Hepatocyte (in vitro differentiated cells): ENCODE measurements at regions not wholly inside any gene's neighbourhood (a gene's known extent, or its start where the extent isn't known, plus 50 kb on each side); places are given as distances from the start of the nearest gene placed in this dataset.
A peak's percentile ranks its signal among the peaks of the same experiment; 100 is the strongest.

ENCODE experiments used
- DNase-seq: peaks from one replicate; pipeline ENCODE4 v3.0.0-alpha.2; 2016; ENCODE audit warnings: low spot score
- H2AFZ ChIP-seq: fragments of 200-600 bp; sonication (generic); 2 replicates; pipeline ENCODE4 v1.6.0; 2016; ENCODE audit warnings: antibody characterized with exemption, mild to moderate bottlenecking
- H3K27ac ChIP-seq: fragments of 200-600 bp; sonication (generic); 2 replicates; pipeline ENCODE4 v1.5.1; 2016; ENCODE audit warnings: mild to moderate bottlenecking
- H3K27me3 ChIP-seq: fragments of 200-600 bp; sonication (generic); 2 replicates; pipeline ENCODE4 v1.6.1; 2016
- H3K36me3 ChIP-seq: fragments of 200-600 bp; sonication (generic); replicated peaks from 2 replicates; pipeline ENCODE4 v1.5.1; 2016; ENCODE audit warnings: low read depth; ENCODE audit not compliant: insufficient read depth
- H3K4me1 ChIP-seq: fragments of 200-600 bp; sonication (generic); 2 replicates; pipeline ENCODE4 v1.5.1; 2016; ENCODE audit warnings: mild to moderate bottlenecking, moderate library complexity; ENCODE audit not compliant: insufficient read depth
- H3K4me2 ChIP-seq: fragments of 200-600 bp; sonication (generic); 2 replicates; pipeline ENCODE4 v1.6.0; 2016
- H3K4me3 ChIP-seq: fragments of 200-600 bp; sonication (generic); 2 replicates; pipeline ENCODE4 v1.5.1; 2016; ENCODE audit warnings: mild to moderate bottlenecking
- H3K79me2 ChIP-seq: fragments of 200-600 bp; sonication (generic); 2 replicates; pipeline ENCODE4 v1.6.0; 2017; ENCODE audit warnings: mild to moderate bottlenecking
- H3K9me2 ChIP-seq: fragments of 200-600 bp; sonication (generic); replicated peaks from 2 replicates; pipeline ENCODE4 v1.6.0; 2017; ENCODE audit warnings: mild to moderate bottlenecking; ENCODE audit not compliant: insufficient read depth
- H3K9me3 ChIP-seq: fragments of 200-600 bp; sonication (generic); 2 replicates; pipeline ENCODE4 v1.5.1; 2016; ENCODE audit warnings: low read depth, mild to moderate bottlenecking
- H4K20me1 ChIP-seq: fragments of 200-600 bp; sonication (generic); 2 replicates; pipeline ENCODE4 v1.6.0; 2016; ENCODE audit warnings: mild to moderate bottlenecking; ENCODE audit not compliant: insufficient read depth, poor library complexity, severe bottlenecking
- CTCF ChIP-seq: fragments of 200-600 bp; sonication (generic); IDR thresholded peaks from 2 replicates; pipeline ENCODE4 v1.5.1; 2016; ENCODE audit warnings: antibody characterized with exemption, mild to moderate bottlenecking; ENCODE audit not compliant: poor library complexity
- EZH2 ChIP-seq: fragments of 200-600 bp; sonication (generic); IDR thresholded peaks from 2 replicates; pipeline ENCODE4 v1.6.1; 2016; ENCODE audit warnings: antibody characterized with exemption, mild to moderate bottlenecking, borderline replicate concordance
- EZH2phosphoT487 ChIP-seq: fragments of 200-600 bp; sonication (generic); IDR thresholded peaks from one replicate; pipeline ENCODE4 v1.6.1; 2018; ENCODE audit warnings: antibody characterized with exemption, mild to moderate bottlenecking, low read depth, moderate library complexity; ENCODE audit not compliant: unreplicated experiment, severe bottlenecking
- WGBS: methylation state at CpG from one replicate; pipeline ENCODE4 v1.1.6; 2016; ENCODE audit warnings: low lambda C conversion rate; ENCODE audit errors: missing lambda C conversion rate; 5-methylcytosine and 5-hydroxymethylcytosine counted together

- 97% methylated on average over 6 of the region's 6 CpGs for WGBS
- Histone ChIP-seq H3K79me2 (no peaks in the 10 kb centered on the region), H3K27ac (no peak overlapping the region), H3K4me3 (no peak overlapping the region), H3K27me3 (no peaks in the 10 kb centered on the region), H3K36me3 (no peaks in the 10 kb centered on the region), H3K4me2 (no peak overlapping the region), H3K4me1 (no peaks in the 10 kb centered on the region), H2AFZ (no peak overlapping the region), H4K20me1 (no peaks in the 10 kb centered on the region), H3K9me3 (no peaks in the 10 kb centered on the region), H3K9me2 (no peaks in the 10 kb centered on the region)
- TF ChIP-seq EZH2phosphoT487 = no peak
- no peak for TF ChIP-seq CTCF
- TF ChIP-seq EZH2 = no peak
- no peak for DNase-seq
Measured at GRCh38 chr2:11907190-11907589, 160.8 kb downstream of the LPIN1 start.

GRCh38 chr2:11910971-11911370, 164.5 kb downstream of the LPIN1 start:
- no peak overlapping the region for H3K4me3 ChIP-seq
- H3K9me3 ChIP-seq = no peaks in the 10 kb centered on the region
- no peaks in the 10 kb centered on the region for H4K20me1 ChIP-seq
- H3K4me2 ChIP-seq = no peak overlapping the region
- DNase-seq = no peak
- no peak for TF ChIP-seq CTCF
- TF ChIP-seq EZH2 = no peak
- TF ChIP-seq EZH2phosphoT487 = no peak
- H3K36me3 ChIP-seq = no peaks in the 10 kb centered on the region
- no peak overlapping the region for H3K27ac ChIP-seq
- H3K79me2 ChIP-seq = no peaks in the 10 kb centered on the region
- no peaks in the 10 kb centered on the region for H3K4me1 ChIP-seq
- H3K9me2 ChIP-seq = no peaks in the 10 kb centered on the region
- no peaks in the 10 kb centered on the region for H3K27me3 ChIP-seq
- no peak overlapping the region for H2AFZ ChIP-seq
- WGBS = 93% methylated on average over 3 of the region's 3 CpGs

GRCh38 chr2:11912980-11913379, 166.5 kb downstream of the LPIN1 start:
- TF ChIP-seq CTCF (no peak), EZH2 (no peak), EZH2phosphoT487 (no peak)

GRCh38 chr2:11914455-11914854, 168.0 kb downstream of the LPIN1 start:
- Histone ChIP-seq H3K4me1 (no peaks in the 10 kb centered on the region), H3K79me2 (no peaks in the 10 kb centered on the region), H3K27me3 (no peaks in the 10 kb centered on the region), H3K36me3 (no peaks in the 10 kb centered on the region), H3K27ac (no peak overlapping the region), H3K9me3 (no peaks in the 10 kb centered on the region), H4K20me1 (no peaks in the 10 kb centered on the region), H3K4me2 (no peak overlapping the region), H3K4me3 (no peak overlapping the region), H2AFZ (no peak overlapping the region), H3K9me2 (no peaks in the 10 kb centered on the region)
- WGBS = 94% methylated on average over 7 of the region's 7 CpGs
- TF ChIP-seq EZH2 = no peak
- no peak for TF ChIP-seq CTCF
- no peak for TF ChIP-seq EZH2phosphoT487
- DNase-seq = peak; percentile 28

More at GRCh38 chr2:11912980-11913379, 166.5 kb downstream of the LPIN1 start:
- H3K4me1 ChIP-seq = no peaks in the 10 kb centered on the region
- H3K27ac ChIP-seq = no peak overlapping the region
- H3K9me3 ChIP-seq = no peaks in the 10 kb centered on the region
- H4K20me1 ChIP-seq = no peaks in the 10 kb centered on the region
- 100% methylated on average over 1 of the region's 1 CpG for WGBS
- no peak for DNase-seq
- no peaks in the 10 kb centered on the region for H3K27me3 ChIP-seq
- no peaks in the 10 kb centered on the region for H3K9me2 ChIP-seq
- H3K79me2 ChIP-seq = no peaks in the 10 kb centered on the region
- H2AFZ ChIP-seq = no peak overlapping the region
- H3K4me3 ChIP-seq = no peak overlapping the region
- H3K4me2 ChIP-seq = no peak overlapping the region
- no peaks in the 10 kb centered on the region for H3K36me3 ChIP-seq
